Esophagus squamous epithelium (tissue), 4 donors: ENCODE measurements at regions not wholly inside any gene's neighbourhood (a gene's known extent, or its start where the extent isn't known, plus 50 kb on each side); places are given as distances from the start of the nearest gene placed in this dataset.

Experiments used
- CTCF ChIP-seq, 6 experiments: fragments of 450-650 bp in 4 of 6; fragments of 200-600 bp in 2 of 6; sonication (generic) in 2 of 6; IDR thresholded peaks; one replicate each; pipeline ENCODE4 v1.5.1; 2016 to 2019; ENCODE audit warnings: antibody characterized with exemption in 6 of 6, mild to moderate bottlenecking in 4 of 6, moderate library complexity in 4 of 6
- POLR2A ChIP-seq, 4 donors: fragments of 450-650 bp; IDR thresholded peaks; one replicate each; pipeline ENCODE4 v1.6.1; 2017; ENCODE audit warnings: antibody characterized with exemption in 4 of 4, mild to moderate bottlenecking in 4 of 4, moderate library complexity in 3 of 4

GRCh38 chr15:62717496-62717895 lies 325.1 kb upstream of the TPM1 start:
- no peak for TF ChIP-seq CTCF (IDR thresholded peaks at IDR 0.05)
- TF ChIP-seq POLR2A (IDR thresholded peaks at IDR 0.05) = no peak
